HCT116 (cell line): ENCODE measurements at regions not wholly inside any gene's neighbourhood (a gene's known extent, or its start where the extent isn't known, plus 50 kb on each side); places are given as distances from the start of the nearest gene placed in this dataset.

Experiments
- ATAC-seq: fragments of 200-7000 bp; cut with Tn5 transposase; 2 replicates; pipeline ENCODE4 v1.9.1; 2020; ENCODE audit warnings: mild to moderate bottlenecking, moderate library complexity
- BruUV-seq: library from RNA; stranded (reverse); fragments of 400-500 nt; replicated peaks from 2 replicates; lab custom pipeline; 2021; lab: Mats Ljungman, UMichigan
- CTCF ChIA-PET: fragments of 300-600 bp; sonication (Branson Sonifier 250); formaldehyde crosslinking; loops from one replicate; lab custom pipeline; 2021; ENCODE audit warnings: antibody characterized with exemption; lab: Charles Lee
- POLR2A ChIA-PET: fragments of 300-600, 350-600 bp; sonication (Branson Sonifier 250); formaldehyde crosslinking; loops from one replicate; lab custom pipeline; 2021; ENCODE audit warnings: antibody characterized with exemption; lab: Charles Lee
- RAD21 ChIA-PET, 2 experiments: fragments of 300-600 bp; sonication (Branson Sonifier 250); formaldehyde crosslinking; loops; one replicate each; lab custom pipeline; 2023; ENCODE audit warnings: low total read pairs in 2 of 2; ENCODE audit not compliant: uncharacterized antibody in 2 of 2, unreplicated experiment in 2 of 2, low non-redundant PET in 1 of 2; lab: Charles Lee
- DNase-seq: peaks from one replicate; pipeline ENCODE4 v3.0.0-alpha.2; 2010; ENCODE audit warnings: low read depth, low spot score
- H2AFZ ChIP-seq: fragments of 200-600 bp; shearing (Covaris generic), sonication (generic); 2 replicates; pipeline ENCODE4 v1.6.1; 2017; ENCODE audit warnings: low read depth, mixed run types, mixed read lengths, antibody characterized with exemption, low read length; ENCODE audit not compliant: poor library complexity, severe bottlenecking
- H3K27ac ChIP-seq: 2 replicates; pipeline ENCODE4 v1.5.1; 2012; ENCODE audit warnings: low read depth, low read length
- H3K27me3 ChIP-seq: fragments of 200-600 bp; sonication (generic); 2 replicates; pipeline ENCODE4 v1.6.1; 2016; ENCODE audit warnings: mixed run types, low read length, mixed read lengths; ENCODE audit not compliant: insufficient read depth
- H3K36me3 ChIP-seq, 2 experiments: fragments of 200-500 bp in 1 of 2; fragments of 200-600 bp in 1 of 2; sonication (Bioruptor generic) in 1 of 2; sonication (generic) in 1 of 2; 2 replicates each; pipeline versions ENCODE4 v1.5.1 to v1.6.1; 2014 to 2016; ENCODE audit warnings: low read length in 2 of 2, inconsistent platforms in 1 of 2, mixed read lengths in 1 of 2, mixed run types in 1 of 2; ENCODE audit not compliant: insufficient read depth in 2 of 2, control insufficient read depth in 1 of 2
- H3K4me1 ChIP-seq, 2 experiments: fragments of 200-600 bp in 1 of 2; sonication (generic) in 1 of 2; 2 replicates each; pipeline versions ENCODE4 v1.5.1 to v1.6.1; 2012 to 2017; ENCODE audit warnings: low read length in 2 of 2, inconsistent platforms in 1 of 2, mild to moderate bottlenecking in 1 of 2, mixed read lengths in 1 of 2, mixed run types in 1 of 2, moderate library complexity in 1 of 2; ENCODE audit not compliant: insufficient read depth in 2 of 2, control insufficient read depth in 1 of 2
- H3K4me2 ChIP-seq: fragments of 200-600 bp; sonication (generic); 2 replicates; pipeline ENCODE4 v1.6.1; 2017; ENCODE audit warnings: mixed run types, low read length, mixed read lengths
- H3K4me3 ChIP-seq, 2 experiments: fragments of 200-600 bp in 1 of 2; sonication (generic) in 1 of 2; replicated peaks in 1 of 2; 2 replicates each; pipeline ENCODE4 v1.5.1; 2011 to 2016; ENCODE audit warnings: low read length in 2 of 2, control low read depth in 1 of 2, low read depth in 1 of 2, mild to moderate bottlenecking in 1 of 2, mixed read lengths in 1 of 2, mixed run types in 1 of 2
- H3K79me2 ChIP-seq: fragments of 200-600 bp; sonication (generic); 2 replicates; pipeline ENCODE4 v1.6.1; 2017; ENCODE audit warnings: mild to moderate bottlenecking, mixed run types, low read length, moderate library complexity, mixed read lengths; ENCODE audit not compliant: insufficient read depth
- H3K9ac ChIP-seq: fragments of 200-600 bp; sonication (generic); 2 replicates; pipeline ENCODE4 v1.6.1; 2016; ENCODE audit warnings: low read length, mixed read lengths
- H3K9me2 ChIP-seq: fragments of 200-600 bp; sonication (generic), shearing (Covaris generic); 2 replicates; pipeline ENCODE4 v1.6.1; 2017; ENCODE audit warnings: mixed run types, mild to moderate bottlenecking, moderate library complexity; ENCODE audit not compliant: insufficient read depth
- H3K9me3 ChIP-seq, 2 experiments: fragments of 200-500 bp in 1 of 2; fragments of 200-600 bp in 1 of 2; sonication (Bioruptor generic) in 1 of 2; sonication (generic) in 1 of 2; 2 replicates each; pipeline ENCODE4 v1.6.1; 2014 to 2017; ENCODE audit warnings: low read length in 2 of 2, mixed read lengths in 2 of 2, inconsistent platforms in 1 of 2, low read depth in 1 of 2, mild to moderate bottlenecking in 1 of 2, mixed run types in 1 of 2, moderate library complexity in 1 of 2; ENCODE audit not compliant: control insufficient read depth in 1 of 2, insufficient read depth in 1 of 2
- H4K20me1 ChIP-seq: fragments of 200-600 bp; sonication (generic), shearing (Covaris generic); 2 replicates; pipeline ENCODE4 v1.6.1; 2017; ENCODE audit warnings: mixed run types, mild to moderate bottlenecking, moderate library complexity; ENCODE audit not compliant: insufficient read depth
- ATF3 ChIP-seq: IDR thresholded peaks from 2 replicates; pipeline ENCODE4 v1.6.1; 2012
- CEBPB ChIP-seq: IDR thresholded peaks from 2 replicates; pipeline ENCODE4 v1.6.1; 2012; ENCODE audit warnings: low read depth
- CTCF ChIP-seq, 3 experiments: fragments of 200-600 bp in 1 of 3; sonication (generic) in 1 of 3; IDR thresholded peaks in 2 of 3; conservative IDR thresholded peaks in 1 of 3; 2 replicates each; pipeline ENCODE4 v1.5.1; 2012 to 2017; ENCODE audit warnings: low read depth in 2 of 3, low read length in 2 of 3, antibody characterized with exemption in 1 of 3, borderline replicate concordance in 1 of 3, control low read depth in 1 of 3, mild to moderate bottlenecking in 1 of 3, mixed read lengths in 1 of 3, mixed run types in 1 of 3, moderate library complexity in 1 of 3; ENCODE audit not compliant: insufficient read depth in 1 of 3
- EGR1 ChIP-seq: IDR thresholded peaks from 2 replicates; pipeline ENCODE4 v1.6.1; 2012; ENCODE audit warnings: low read depth
- ELF1 ChIP-seq: IDR thresholded peaks from 2 replicates; pipeline ENCODE4 v1.6.1; 2012; ENCODE audit warnings: low read depth, borderline replicate concordance
- FOSL1 ChIP-seq: IDR thresholded peaks from 2 replicates; pipeline ENCODE4 v1.6.1; 2012; ENCODE audit warnings: low read depth
- JUND ChIP-seq: IDR thresholded peaks from 2 replicates; pipeline ENCODE4 v1.6.1; 2012
- MAX ChIP-seq: IDR thresholded peaks from 2 replicates; pipeline ENCODE4 v1.6.1; 2012
- POLR2A ChIP-seq: IDR thresholded peaks from 2 replicates; pipeline ENCODE4 v1.7.0; 2011; ENCODE audit warnings: borderline replicate concordance; ENCODE audit not compliant: insufficient read depth, insufficient read length; ENCODE audit errors: extremely low read depth
- POLR2AphosphoS5 ChIP-seq: IDR thresholded peaks from 2 replicates; pipeline ENCODE4 v1.6.1; 2011; ENCODE audit warnings: mild to moderate bottlenecking, low read depth, low read length, moderate library complexity
- RAD21 ChIP-seq: IDR thresholded peaks from 2 replicates; pipeline ENCODE4 v1.6.1; 2012; ENCODE audit warnings: low read depth, mild to moderate bottlenecking
- REST ChIP-seq: IDR thresholded peaks from 2 replicates; pipeline ENCODE4 v1.6.1; 2012; ENCODE audit warnings: low read depth
- SP1 ChIP-seq: IDR thresholded peaks from 2 replicates; pipeline ENCODE4 v1.6.1; 2012; ENCODE audit warnings: low read depth
- SRF ChIP-seq: IDR thresholded peaks from 2 replicates; pipeline ENCODE4 v1.6.1; 2012; ENCODE audit warnings: low read depth
- TCF7L2 ChIP-seq: IDR thresholded peaks from 2 replicates; pipeline ENCODE4 v1.7.0; 2011; ENCODE audit warnings: borderline replicate concordance, inconsistent platforms; ENCODE audit not compliant: insufficient read depth, insufficient read length; ENCODE audit errors: extremely low read depth
- ZFX ChIP-seq: fragments of 450-650 bp; IDR thresholded peaks from 2 replicates; pipeline ENCODE4 v1.6.1; 2017
- ZNF274 ChIP-seq: fragments of 200-500 bp; sonication (Bioruptor generic); IDR thresholded peaks from 2 replicates; pipeline ENCODE4 v1.6.1; 2014; ENCODE audit warnings: mild to moderate bottlenecking, low read depth, low read length, inconsistent platforms
- intact Hi-C: fragments of 100-400 bp; cut with micrococcal nuclease; formaldehyde crosslinking; loops from 2 replicates; pipeline ENCODE4 v1.10.0; 2022

GRCh38 chr3:4043867-4044575 is 244.8 kb downstream of the LRRN1 start:
- Histone ChIP-seq H3K4me1 (no peaks in the 10 kb centered on the region), H3K9me2 (no peaks in the 10 kb centered on the region), H3K9ac (no peak overlapping the region), H2AFZ (no peak overlapping the region), H3K79me2 (no peaks in the 10 kb centered on the region), H3K9me3 (no peaks in the 10 kb centered on the region), H3K4me3 (no peak overlapping the region), H3K27ac (no peak overlapping the region), H3K36me3 (no peaks in the 10 kb centered on the region), H3K27me3 (no peaks in the 10 kb centered on the region), H3K4me2 (no peak overlapping the region), H4K20me1 (no peaks in the 10 kb centered on the region)
- ChIA-PET CTCF (no interaction called here), POLR2A (no interaction called here), RAD21 (no interaction called here)
- DNase-seq, result no peak
- TF ChIP-seq CEBPB, result no peak
- TF ChIP-seq RAD21, result no peak
- no peak for TF ChIP-seq REST
- no peak for TF ChIP-seq SRF
- TF ChIP-seq ATF3, result no peak
- TF ChIP-seq ZFX, result no peak
- TF ChIP-seq EGR1, result no peak
- TF ChIP-seq CTCF (IDR thresholded peaks at IDR 0.05 in 2 of 3, conservative IDR thresholded peaks at IDR 0.05 in 1 of 3; ENCODE audit: borderline replicate concordance in 1 of 3, insufficient read depth in 1 of 3, low read depth in 2 of 3, low read length in 2 of 3), result no peak
- no peak for TF ChIP-seq ZNF274
- TF ChIP-seq POLR2A, result no peak
- TF ChIP-seq ELF1, result no peak
- TF ChIP-seq JUND, result no peak
- no peak for TF ChIP-seq POLR2AphosphoS5
- TF ChIP-seq FOSL1, result no peak
- no peak for TF ChIP-seq MAX
- no peak for TF ChIP-seq SP1
- TF ChIP-seq TCF7L2, result no peak
- ATAC-seq, result no peak
- intact Hi-C loops, result no loop called here
- no TSS peak for BruUV-seq
